GM12878 (cell line): ENCODE measurements at regions not wholly inside any gene's neighbourhood (a gene's known extent, or its start where the extent isn't known, plus 50 kb on each side); places are given as distances from the start of the nearest gene placed in this dataset.

Experiments
- ATAC-seq: fragments of 200-7000 bp; cut with Tn5 transposase; 3 replicates; pipeline ENCODE4 v1.9.1; 2020; ENCODE audit warnings: mild to moderate bottlenecking, moderate library complexity
- BruUV-seq: library from RNA; stranded (reverse); fragments of 400-500 nt; replicated peaks from 2 replicates; lab custom pipeline; 2021; lab: Mats Ljungman, UMichigan
- CTCF ChIA-PET: fragments of 300-600 bp; sonication (Branson Sonifier 250); formaldehyde crosslinking; extraction: SDS; loops from one replicate; lab custom pipeline; 2021; ENCODE audit warnings: inconsistent platforms; lab: Yijun Ruan, JAX
- POLR2A ChIA-PET: fragments of 350-600 bp; formaldehyde crosslinking; extraction: SDS; loops from one replicate; lab custom pipeline; 2021; ENCODE audit warnings: inconsistent platforms; lab: Charles Lee
- RAD21 ChIA-PET: fragments of 300-600 bp; sonication (Branson Sonifier 250); formaldehyde crosslinking; loops from one replicate; lab custom pipeline; 2023; ENCODE audit warnings: antibody characterized with exemption; ENCODE audit not compliant: unreplicated experiment; lab: Charles Lee
- SMC1A ChIA-PET: fragments of 300-600 bp; sonication (Branson Sonifier 250); formaldehyde crosslinking; loops from one replicate; lab custom pipeline; 2023; ENCODE audit not compliant: unreplicated experiment, uncharacterized antibody; lab: Charles Lee
- DNase-seq: peaks from one replicate; pipeline ENCODE4 v3.0.0-alpha.2; 2011; ENCODE audit warnings: low read depth, low spot score
- FAIRE-seq: peaks from 3 replicates; lab custom pipeline; 2011; peaks lifted over from hg19 to GRCh38; lab: Jason Lieb, UNC
- H2AFZ ChIP-seq: 2 replicates; pipeline ENCODE4 v1.6.0; 2011; ENCODE audit warnings: low read depth, low read length, control low read depth; ENCODE audit not compliant: control insufficient read depth
- H3K27ac ChIP-seq: 2 replicates; pipeline ENCODE4 v1.5.1; 2011; ENCODE audit warnings: control low read depth; ENCODE audit not compliant: control insufficient read depth, insufficient read depth
- H3K27me3 ChIP-seq, 2 experiments: replicated peaks in 1 of 2; 2 replicates each; pipeline versions ENCODE4 v1.6.0 to v1.6.1; 2011; ENCODE audit warnings: low read length in 1 of 2; ENCODE audit not compliant: control insufficient read depth in 2 of 2, insufficient read depth in 2 of 2
- H3K36me3 ChIP-seq, 2 experiments: 2 replicates each; pipeline ENCODE4 v1.5.1; 2011; ENCODE audit warnings: low read length in 1 of 2; ENCODE audit not compliant: control insufficient read depth in 2 of 2, insufficient read depth in 2 of 2
- H3K4me1 ChIP-seq: 2 replicates; pipeline ENCODE4 v1.6.1; 2011; ENCODE audit warnings: mild to moderate bottlenecking, low read length, moderate library complexity, mixed read lengths; ENCODE audit not compliant: control insufficient read depth, insufficient read depth
- H3K4me2 ChIP-seq: 2 replicates; pipeline ENCODE4 v1.6.0; 2011; ENCODE audit warnings: control low read depth; ENCODE audit not compliant: control insufficient read depth, insufficient read depth
- H3K4me3 ChIP-seq: fragments of 200-600 bp; sonication (generic); 2 replicates; pipeline ENCODE4 v1.5.1; 2016
- H3K79me2 ChIP-seq: 2 replicates; pipeline ENCODE4 v1.6.0; 2011; ENCODE audit warnings: low read length; ENCODE audit not compliant: control insufficient read depth, insufficient read depth
- H3K9ac ChIP-seq: 2 replicates; pipeline ENCODE4 v1.8.0; 2011; ENCODE audit warnings: low read length, control low read depth, mixed read lengths; ENCODE audit not compliant: control insufficient read depth, insufficient read depth
- H3K9me3 ChIP-seq: replicated peaks from 3 replicates; pipeline ENCODE4 v1.5.1; 2011; ENCODE audit warnings: mild to moderate bottlenecking, low read length; ENCODE audit not compliant: control insufficient read depth, insufficient read depth
- H4K20me1 ChIP-seq: 2 replicates; pipeline ENCODE4 v1.6.0; 2011; ENCODE audit not compliant: control insufficient read depth, insufficient read depth
- BHLHE40 ChIP-seq, 2 experiments: fragments of 450-650 bp in 1 of 2; IDR thresholded peaks; 2 replicates each; pipeline ENCODE4 v1.6.1; 2011 to 2017; ENCODE audit warnings: low read depth in 2 of 2, borderline replicate concordance in 1 of 2, improper control_type of control experiment in 1 of 2, low read length in 1 of 2, mild to moderate bottlenecking in 1 of 2
- DPF2 ChIP-seq: fragments of 450-650 bp; IDR thresholded peaks from 2 replicates; pipeline ENCODE4 v1.6.1; 2017; ENCODE audit warnings: mild to moderate bottlenecking
- ETV6 ChIP-seq, 2 experiments: fragments of 450-650 bp in 1 of 2; IDR thresholded peaks in 1 of 2; conservative IDR thresholded peaks in 1 of 2; 2 replicates each; pipeline ENCODE4 v1.6.1; 2014; ENCODE audit warnings: antibody characterized with exemption in 1 of 2, borderline replicate concordance in 1 of 2, low read depth in 1 of 2, mild to moderate bottlenecking in 1 of 2, moderate library complexity in 1 of 2
- FOXK2 ChIP-seq: fragments of 450-650 bp; IDR thresholded peaks from 2 replicates; pipeline ENCODE4 v1.6.1; 2017; ENCODE audit warnings: mild to moderate bottlenecking, moderate library complexity
- HDGF ChIP-seq: fragments of 450-650 bp; IDR thresholded peaks from 2 replicates; pipeline ENCODE4 v1.6.1; 2016; ENCODE audit warnings: antibody characterized with exemption
- MEF2B ChIP-seq: fragments of 450-650 bp; IDR thresholded peaks from 2 replicates; pipeline ENCODE4 v1.6.1; 2018; ENCODE audit warnings: mild to moderate bottlenecking, moderate library complexity; ENCODE audit not compliant: partially characterized antibody, poor library complexity, severe bottlenecking
- RAD51 ChIP-seq: fragments of 450-650 bp; IDR thresholded peaks from 2 replicates; pipeline ENCODE4 v1.6.1; 2016; ENCODE audit warnings: moderate library complexity, mild to moderate bottlenecking, inconsistent platforms
- SMC3 ChIP-seq: IDR thresholded peaks from 2 replicates; pipeline ENCODE4 v1.6.1; 2011; ENCODE audit warnings: low read length, improper control_type of control experiment, borderline replicate concordance
- YBX1 ChIP-seq: fragments of 450-650 bp; IDR thresholded peaks from 2 replicates; pipeline ENCODE4 v1.6.1; 2016; ENCODE audit warnings: antibody characterized with exemption
- ZNF274 ChIP-seq: IDR thresholded peaks from one replicate; pipeline ENCODE4 v1.8.0; 2011; ENCODE audit not compliant: insufficient read length, insufficient read depth
- WGBS: methylation state at CpG from one replicate; pipeline ENCODE4 v1.1.6; 2016; ENCODE audit warnings: low lambda C conversion rate; ENCODE audit not compliant: insufficient replicate concordance, insufficient coverage; ENCODE audit errors: missing lambda C conversion rate; 5-methylcytosine and 5-hydroxymethylcytosine counted together
- in situ Hi-C: fragments of 300-500 bp; cut with MboI; formaldehyde crosslinking; loops from 9 replicates; pipeline ENCODE4 v1.14.3; 2018; ENCODE audit warnings: mixed read lengths
- intact Hi-C: fragments of 100-400 bp; cut with micrococcal nuclease; formaldehyde crosslinking; loops from one replicate; pipeline ENCODE4 v1.14.2; 2022; ENCODE audit not compliant: unreplicated experiment
- TF ChIP-seq, protein P1 (sequence below): IDR thresholded peaks from 2 replicates; pipeline ENCODE4 v1.6.1; 2011; ENCODE audit warnings: borderline replicate concordance, low read depth, mild to moderate bottlenecking, moderate library complexity, mixed read lengths, low read length; ENCODE audit not compliant: insufficient read depth; ENCODE audit errors: extremely low read length
- TF ChIP-seq, protein P2 (sequence below): fragments of 450-650 bp; IDR thresholded peaks from 2 replicates; pipeline ENCODE4 v1.6.1; 2017; ENCODE audit warnings: mild to moderate bottlenecking, moderate library complexity

DNA sequence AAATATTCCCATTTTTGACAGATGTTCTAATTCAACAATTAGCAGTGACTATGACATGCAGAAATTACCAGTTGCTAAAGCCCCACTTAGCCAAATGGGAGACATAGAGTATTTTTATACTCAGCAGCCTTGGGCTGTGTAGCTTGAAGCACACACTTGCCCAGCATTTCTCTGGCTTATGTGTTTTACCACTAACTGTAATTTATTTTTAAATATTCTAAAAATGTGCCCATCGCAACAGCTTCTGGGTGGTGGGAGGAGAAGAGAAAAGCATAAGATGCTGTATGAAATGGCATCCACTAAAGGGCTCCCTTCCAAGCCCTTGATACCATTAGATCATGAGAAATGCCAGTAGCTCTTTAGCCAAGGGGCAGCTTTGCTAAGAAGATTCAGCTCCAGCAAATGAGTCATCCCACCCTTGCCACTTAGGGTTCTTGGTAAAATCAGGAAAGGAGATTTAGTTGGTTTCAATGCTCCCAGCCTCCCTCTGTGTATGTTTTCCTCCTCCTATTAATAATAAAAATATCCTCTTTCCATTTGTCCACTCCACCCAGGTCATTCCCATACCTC, 462.7 kb upstream of the DEPDC1 start (continued):
- no peak for TF ChIP-seq MEF2B
- TF ChIP-seq, protein P1, sequence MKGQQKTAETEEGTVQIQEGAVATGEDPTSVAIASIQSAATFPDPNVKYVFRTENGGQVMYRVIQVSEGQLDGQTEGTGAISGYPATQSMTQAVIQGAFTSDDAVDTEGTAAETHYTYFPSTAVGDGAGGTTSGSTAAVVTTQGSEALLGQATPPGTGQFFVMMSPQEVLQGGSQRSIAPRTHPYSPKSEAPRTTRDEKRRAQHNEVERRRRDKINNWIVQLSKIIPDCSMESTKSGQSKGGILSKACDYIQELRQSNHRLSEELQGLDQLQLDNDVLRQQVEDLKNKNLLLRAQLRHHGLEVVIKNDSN, result no peak
- TF ChIP-seq BHLHE40 (IDR thresholded peaks at IDR 0.05; ENCODE audit: borderline replicate concordance in 1 of 2, low read depth in 2 of 2, low read length in 1 of 2), result no peak
- TF ChIP-seq, protein P2, sequence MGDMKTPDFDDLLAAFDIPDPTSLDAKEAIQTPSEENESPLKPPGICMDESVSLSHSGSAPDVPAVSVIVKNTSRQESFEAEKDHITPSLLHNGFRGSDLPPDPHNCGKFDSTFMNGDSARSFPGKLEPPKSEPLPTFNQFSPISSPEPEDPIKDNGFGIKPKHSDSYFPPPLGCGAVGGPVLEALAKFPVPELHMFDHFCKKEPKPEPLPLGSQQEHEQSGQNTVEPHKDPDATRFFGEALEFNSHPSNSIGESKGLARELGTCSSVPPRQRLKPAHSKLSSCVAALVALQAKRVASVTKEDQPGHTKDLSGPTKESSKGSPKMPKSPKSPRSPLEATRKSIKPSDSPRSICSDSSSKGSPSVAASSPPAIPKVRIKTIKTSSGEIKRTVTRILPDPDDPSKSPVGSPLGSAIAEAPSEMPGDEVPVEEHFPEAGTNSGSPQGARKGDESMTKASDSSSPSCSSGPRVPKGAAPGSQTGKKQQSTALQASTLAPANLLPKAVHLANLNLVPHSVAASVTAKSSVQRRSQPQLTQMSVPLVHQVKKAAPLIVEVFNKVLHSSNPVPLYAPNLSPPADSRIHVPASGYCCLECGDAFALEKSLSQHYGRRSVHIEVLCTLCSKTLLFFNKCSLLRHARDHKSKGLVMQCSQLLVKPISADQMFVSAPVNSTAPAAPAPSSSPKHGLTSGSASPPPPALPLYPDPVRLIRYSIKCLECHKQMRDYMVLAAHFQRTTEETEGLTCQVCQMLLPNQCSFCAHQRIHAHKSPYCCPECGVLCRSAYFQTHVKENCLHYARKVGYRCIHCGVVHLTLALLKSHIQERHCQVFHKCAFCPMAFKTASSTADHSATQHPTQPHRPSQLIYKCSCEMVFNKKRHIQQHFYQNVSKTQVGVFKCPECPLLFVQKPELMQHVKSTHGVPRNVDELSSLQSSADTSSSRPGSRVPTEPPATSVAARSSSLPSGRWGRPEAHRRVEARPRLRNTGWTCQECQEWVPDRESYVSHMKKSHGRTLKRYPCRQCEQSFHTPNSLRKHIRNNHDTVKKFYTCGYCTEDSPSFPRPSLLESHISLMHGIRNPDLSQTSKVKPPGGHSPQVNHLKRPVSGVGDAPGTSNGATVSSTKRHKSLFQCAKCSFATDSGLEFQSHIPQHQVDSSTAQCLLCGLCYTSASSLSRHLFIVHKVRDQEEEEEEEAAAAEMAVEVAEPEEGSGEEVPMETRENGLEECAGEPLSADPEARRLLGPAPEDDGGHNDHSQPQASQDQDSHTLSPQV, result no peak

DNA sequence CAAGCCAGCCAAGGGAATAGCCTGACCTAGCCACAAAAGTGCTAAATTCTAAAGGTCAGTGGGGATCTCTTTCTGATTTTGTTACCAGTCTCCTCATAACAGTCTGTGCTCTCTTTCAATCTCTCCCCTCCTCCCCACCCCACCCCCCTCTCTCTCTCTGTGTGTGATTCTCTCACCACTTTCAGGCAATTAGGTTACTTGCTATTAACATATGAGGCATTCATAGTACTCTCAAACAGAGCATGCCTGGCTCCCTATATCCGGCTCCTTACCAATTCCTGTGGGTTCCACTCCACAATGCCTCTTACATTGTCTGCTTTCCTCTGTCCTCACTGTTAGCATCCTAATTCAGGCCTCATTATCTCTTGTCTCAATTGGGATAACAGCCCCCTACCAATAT, 464.3 kb upstream of the DEPDC1 start:
- ChIA-PET POLR2A (no interaction called here), SMC1A (no interaction called here), CTCF (no interaction called here)
- intact Hi-C loops (no loop called here), in situ Hi-C loops (no loop called here)
- Histone ChIP-seq H3K27ac (no peak overlapping the region), H3K79me2 (no peaks in the 10 kb centered on the region), H4K20me1 (no peaks in the 10 kb centered on the region), H3K4me1 (no peaks in the 10 kb centered on the region), H3K27me3 (no peaks in the 10 kb centered on the region), H3K4me2 (no peak overlapping the region), H3K9me3 (no peaks in the 10 kb centered on the region), H2AFZ (no peak overlapping the region), H3K9ac (no peak overlapping the region), H3K4me3 (no peak overlapping the region)
- FAIRE-seq (no peak), DNase-seq (no peak)
- BruUV-seq, result no TSS peak
- 33% methylated on average over 1 of the region's 1 CpG for WGBS
- TF ChIP-seq FOXK2, result no peak
- TF ChIP-seq ZNF274, result no peak
- TF ChIP-seq HDGF, result no peak
- TF ChIP-seq ETV6 (conservative IDR thresholded peaks at IDR 0.05 in 1 of 2, IDR thresholded peaks at IDR 0.05 in 1 of 2; ENCODE audit: borderline replicate concordance in 1 of 2, low read depth in 1 of 2), result no peak
- TF ChIP-seq RAD51, result no peak
- no peak for TF ChIP-seq DPF2
- TF ChIP-seq SMC3, result no peak
- no peak for TF ChIP-seq YBX1
- TF ChIP-seq, all 136 proteins: peak for 0
- RAD21 ChIA-PET, result no interaction called here
- H3K36me3 ChIP-seq, result no peaks in the 10 kb centered on the region
- no peak for ATAC-seq
